ENCODE measurements at regions not wholly inside any gene's neighbourhood (a gene's known extent, or its start where the extent isn't known, plus 50 kb on each side); places are given as distances from the start of the nearest gene placed in this dataset.

- TF ChIP-seq RREB1 (CRISPR knock-in tag; IDR thresholded peaks at IDR 0.05) (no peak), E4F1 (CRISPR knock-in tag; IDR thresholded peaks at IDR 0.05; ENCODE audit: borderline replicate concordance) (no peak), TGIF2 (CRISPR knock-in tag; IDR thresholded peaks at IDR 0.05) (no peak), ZNF511 (CRISPR knock-in tag; IDR thresholded peaks at IDR 0.05) (no peak), ZNF24 (IDR thresholded peaks at IDR 0.05) (no peak), PTTG1 (tag; IDR thresholded peaks at IDR 0.05; ENCODE audit: low read depth) (no peak), CC2D1A (IDR thresholded peaks at IDR 0.05) (no peak), C11orf30 (IDR thresholded peaks at IDR 0.05; ENCODE audit: low read depth) (no peak; the same call in 1 of the 2 replicates), ZNF699 (CRISPR knock-in tag; IDR thresholded peaks at IDR 0.05; ENCODE audit: insufficient replicate concordance) (no peak), MEF2A (IDR thresholded peaks at IDR 0.05; ENCODE audit: control insufficient read depth, low read depth, low read length) (no peak), ZNF41 (CRISPR knock-in tag; conservative IDR thresholded peaks at IDR 0.05) (no peak), SRSF3 (IDR thresholded peaks at IDR 0.05; ENCODE audit: insufficient read depth, low read length) (no peak), PATZ1 (CRISPR knock-in tag; IDR thresholded peaks at IDR 0.05; ENCODE audit: borderline replicate concordance) (no peak)
Measured at GRCh38 chr11:64500176-64501013, 55.3 kb upstream of the SLC22A11 start (continued).

All from K562 (cell line).